Inferior parietal cortex (tissue), 1 donor: ENCODE measurements at regions not wholly inside any gene's neighbourhood (a gene's known extent, or its start where the extent isn't known, plus 50 kb on each side); places are given as distances from the start of the nearest gene placed in this dataset.

Experiments
- DNase-seq: peaks from one replicate; pipeline ENCODE4 v3.0.0-alpha.2; 2016; ENCODE audit errors: extremely low spot score

DNA sequence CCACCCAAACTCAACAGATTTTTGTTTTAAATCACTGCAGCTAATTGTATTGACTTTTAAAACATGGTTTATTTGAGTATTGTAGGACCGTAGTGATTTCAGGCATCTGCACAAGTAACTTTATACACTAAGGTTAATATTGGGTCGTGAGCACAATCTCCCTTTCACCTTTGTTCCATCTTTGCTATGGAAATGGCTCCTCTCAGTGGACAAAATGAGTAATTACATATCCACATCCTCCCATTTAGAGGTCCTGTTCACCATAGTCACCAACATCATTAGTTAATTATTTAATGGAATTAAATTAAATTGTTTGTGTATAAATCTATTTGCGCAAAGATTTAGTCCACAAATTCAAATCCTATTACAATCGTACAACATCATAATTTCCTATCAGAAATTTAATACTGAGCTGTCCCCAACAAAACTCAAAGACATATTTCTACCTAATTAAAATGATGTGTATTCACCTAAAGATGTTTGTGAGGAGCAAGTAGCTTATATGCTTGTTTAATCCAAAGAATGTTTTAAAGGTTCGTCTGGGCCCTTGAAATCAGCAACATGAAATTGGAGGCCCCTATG lies 173.0 kb upstream of the DAPK1 start:
- DNase-seq = peak; percentile 83

DNA sequence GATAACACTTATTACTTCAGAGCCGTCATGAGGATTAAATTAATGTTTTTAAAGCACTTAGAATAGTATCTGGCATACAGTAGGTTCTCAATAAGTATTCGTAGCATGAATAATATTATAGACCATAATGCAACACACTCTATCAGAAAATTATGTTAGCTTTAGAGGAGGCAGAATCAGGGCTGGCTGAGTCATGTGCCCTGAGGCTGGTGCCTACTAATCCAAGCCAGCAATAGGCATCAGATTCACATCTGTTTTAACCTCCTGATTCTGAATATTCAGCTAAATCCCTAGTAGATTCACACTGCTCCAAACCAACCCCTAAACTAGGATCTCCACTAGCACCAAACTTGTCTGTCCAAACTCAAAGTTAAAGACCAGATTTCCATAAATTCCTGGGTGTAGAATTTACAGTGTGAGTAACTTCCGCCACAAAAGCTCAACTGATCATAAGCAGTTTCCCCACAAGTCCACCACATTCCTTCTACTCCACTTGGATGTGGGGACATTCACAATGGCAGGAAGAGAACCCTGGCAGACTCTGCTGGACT lies 170.0 kb upstream of the DAPK1 start:
- no peak for DNase-seq

DNA sequence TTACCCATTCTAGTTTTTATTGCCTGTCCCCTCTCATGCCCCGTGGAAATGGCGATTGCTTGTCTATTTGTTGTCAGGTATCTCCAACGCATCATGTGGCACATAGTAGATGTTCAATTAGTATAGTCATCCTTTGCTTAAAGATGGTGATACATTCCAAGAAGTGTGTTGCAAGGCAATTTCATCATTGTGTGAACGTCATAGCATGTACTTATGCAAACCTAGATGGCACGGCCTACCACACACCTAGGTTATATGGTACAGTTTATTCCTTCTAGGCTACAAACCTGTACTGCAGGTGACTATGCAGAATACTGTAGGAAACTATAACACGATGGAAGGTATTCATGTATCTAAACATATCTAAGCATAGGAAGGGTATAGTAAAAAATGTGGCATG lies 163.9 kb upstream of the DAPK1 start:
- DNase-seq = no peak

DNA sequence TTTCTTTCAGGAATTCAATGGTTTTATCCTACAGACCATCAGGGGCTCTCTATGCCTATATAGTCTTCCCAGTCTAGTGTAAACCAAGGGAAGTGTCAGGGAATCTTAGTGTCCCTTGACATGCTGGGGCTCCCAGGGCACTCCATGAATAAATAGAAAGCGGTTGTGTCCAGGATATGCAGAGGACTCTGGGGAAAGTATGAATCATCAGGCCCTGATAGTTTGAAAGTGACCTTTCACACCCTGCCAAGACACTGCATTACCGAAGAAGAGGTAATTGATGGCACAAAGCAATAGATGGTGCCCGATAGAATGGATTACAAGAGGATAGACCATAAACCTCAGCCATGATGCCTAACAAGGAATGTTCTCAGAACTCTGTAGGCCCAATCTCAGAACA lies 163.3 kb upstream of the DAPK1 start:
- no peak for DNase-seq

DNA sequence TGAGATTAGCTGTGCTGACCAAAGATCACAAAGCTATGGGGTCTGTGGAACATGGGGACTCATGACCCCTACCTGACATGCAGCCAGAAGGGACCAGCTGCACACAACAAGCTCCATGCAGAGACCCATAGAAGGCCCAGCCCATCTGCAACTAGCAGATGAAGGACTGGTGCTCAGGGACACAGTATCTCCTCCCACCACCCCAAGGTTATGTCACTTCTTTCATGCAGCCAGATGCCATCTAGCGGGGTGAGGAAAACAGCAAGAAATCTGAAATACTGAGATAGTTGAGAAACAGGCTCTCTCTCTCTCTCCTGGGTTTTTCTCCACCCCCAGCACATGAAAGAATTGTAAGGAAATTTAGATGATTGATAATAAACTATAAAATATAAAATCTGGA lies 161.3 kb upstream of the DAPK1 start:
- no peak for DNase-seq

DNA sequence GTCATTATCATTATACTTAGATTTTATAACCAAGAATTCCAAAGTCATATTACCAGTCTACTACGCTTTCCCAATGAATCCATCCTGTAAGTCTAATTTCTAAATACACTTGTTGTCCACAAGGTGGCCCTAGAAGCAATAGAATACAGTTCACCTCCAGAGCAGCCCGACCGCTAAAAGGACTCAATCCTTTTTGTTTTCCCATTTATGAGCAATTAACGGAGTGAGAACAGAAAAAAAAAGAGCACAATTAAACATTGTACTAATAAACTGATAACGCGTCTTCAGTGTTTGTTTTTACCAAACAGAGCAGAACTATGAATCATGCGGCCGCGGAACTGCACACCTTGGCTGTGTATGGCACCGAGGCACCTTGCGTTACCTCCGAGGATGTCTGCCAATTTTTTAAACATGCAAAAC lies 160.7 kb upstream of the DAPK1 start:
- DNase-seq = peak; percentile 79

- peak; percentile 39 for DNase-seq
These were observed 160.2 kb upstream of the DAPK1 start for GRCh38 chr9:87337335-87338087.

DNA sequence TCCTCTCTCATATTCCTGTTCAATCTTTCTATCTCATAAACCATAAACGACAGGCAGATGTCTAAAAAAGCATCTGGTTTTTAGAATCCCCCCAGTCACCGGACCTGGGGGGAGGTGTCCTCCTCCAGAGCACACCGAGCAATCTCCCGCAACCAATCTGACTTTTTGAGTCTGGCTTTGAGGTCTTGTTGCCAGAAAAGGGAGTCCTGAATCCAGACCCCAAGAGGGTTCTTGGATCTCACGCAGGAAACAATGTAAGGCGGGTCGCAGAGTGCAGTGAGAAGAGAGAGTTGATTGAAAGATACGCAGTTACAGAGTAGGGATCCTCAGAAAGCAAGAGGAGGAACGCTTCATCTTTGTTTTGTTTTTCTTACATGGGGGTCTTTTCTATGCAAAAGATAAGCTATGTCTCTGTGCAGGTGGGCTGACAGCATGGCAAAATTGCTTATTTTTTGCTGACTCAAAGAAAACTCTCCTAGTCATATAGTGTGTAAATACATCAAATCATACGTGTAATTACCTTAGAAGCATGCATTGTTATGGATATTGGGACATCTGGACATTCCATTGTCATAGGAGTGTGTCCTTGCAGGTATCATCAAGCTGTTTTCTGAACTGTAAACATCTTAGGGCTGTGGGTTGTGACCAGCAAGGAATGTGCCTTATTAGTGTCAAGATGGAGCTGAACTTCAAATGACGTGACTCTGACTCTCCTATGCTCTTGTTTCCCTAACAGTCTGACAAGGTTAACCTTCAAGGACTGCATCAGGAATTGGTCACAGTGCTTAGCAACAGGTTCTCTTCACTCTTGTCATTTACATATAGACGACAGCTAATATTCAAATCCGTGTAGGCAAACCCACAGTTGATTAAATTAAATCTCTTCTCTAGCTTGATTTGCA lies 159.3 kb upstream of the DAPK1 start:
- DNase-seq = no peak

DNA sequence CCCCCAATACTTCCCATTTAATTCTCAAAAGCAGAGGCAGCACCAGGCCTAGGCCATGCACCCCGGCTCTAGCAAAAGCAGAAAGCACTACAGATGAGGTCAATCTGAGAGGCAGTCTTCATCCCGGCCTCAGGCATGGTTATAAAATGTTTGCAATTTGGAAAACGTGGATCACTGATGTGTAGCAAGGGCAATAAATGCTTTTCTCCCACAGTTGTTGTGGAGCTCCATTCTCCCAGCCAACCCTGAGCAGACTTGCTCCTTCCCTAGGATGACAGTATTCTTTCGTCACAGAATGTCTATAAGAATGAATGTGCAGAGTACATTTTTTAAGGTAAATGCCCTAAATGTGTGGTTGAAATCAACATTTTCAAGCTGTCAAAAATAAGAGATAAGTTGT lies 157.3 kb upstream of the DAPK1 start:
- DNase-seq = no peak

DNA sequence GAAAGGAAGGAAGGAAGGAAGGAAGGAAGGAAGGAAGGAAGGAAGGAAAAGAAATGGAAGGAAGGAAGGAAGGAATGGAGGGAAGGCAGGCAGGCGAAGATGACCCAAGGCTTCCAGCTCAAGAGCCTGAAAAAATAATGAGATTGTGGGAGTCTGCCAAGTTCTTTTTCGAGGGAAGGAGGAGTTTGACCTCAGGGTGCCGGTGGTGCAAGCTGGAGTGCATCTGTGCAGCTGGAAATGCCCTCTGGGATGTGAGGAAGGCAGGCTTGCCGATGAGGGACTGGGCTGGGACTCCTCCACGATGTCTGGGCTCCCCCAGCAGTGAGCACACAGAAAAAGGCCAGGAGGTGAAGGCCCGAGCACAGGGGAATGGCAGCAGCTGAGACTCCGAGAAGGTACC lies 154.9 kb upstream of the DAPK1 start:
- DNase-seq = no peak

DNA sequence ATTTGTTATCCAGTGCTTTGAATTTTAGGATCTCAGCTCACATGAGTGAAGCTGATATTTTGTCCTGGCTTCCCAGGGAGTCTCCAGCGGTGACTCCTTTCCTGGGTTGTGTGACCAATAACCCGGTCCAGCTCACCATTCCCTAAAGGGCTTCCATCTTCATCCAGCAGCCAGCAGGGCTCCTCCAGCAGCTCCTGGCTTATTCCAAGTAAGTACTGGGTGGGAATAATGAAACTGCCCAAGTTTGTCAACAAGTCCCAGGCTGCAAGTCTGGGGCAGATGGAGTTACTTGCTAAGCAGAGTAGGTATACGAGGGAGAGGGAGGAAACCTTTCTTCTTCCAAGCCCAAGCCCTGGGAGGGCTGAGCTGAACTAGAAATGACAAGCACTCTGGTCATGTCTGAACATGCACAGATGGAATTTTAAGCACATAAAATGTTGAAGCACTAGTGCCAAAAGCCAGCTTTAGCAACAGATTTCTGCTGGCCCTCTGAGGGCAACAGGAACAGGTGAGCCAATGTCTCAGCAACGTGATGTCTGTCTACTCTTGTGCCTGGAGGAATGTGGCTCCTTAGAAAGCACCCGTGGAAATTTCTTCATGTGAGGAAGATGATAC lies 153.7 kb upstream of the DAPK1 start:
- no peak for DNase-seq

DNA sequence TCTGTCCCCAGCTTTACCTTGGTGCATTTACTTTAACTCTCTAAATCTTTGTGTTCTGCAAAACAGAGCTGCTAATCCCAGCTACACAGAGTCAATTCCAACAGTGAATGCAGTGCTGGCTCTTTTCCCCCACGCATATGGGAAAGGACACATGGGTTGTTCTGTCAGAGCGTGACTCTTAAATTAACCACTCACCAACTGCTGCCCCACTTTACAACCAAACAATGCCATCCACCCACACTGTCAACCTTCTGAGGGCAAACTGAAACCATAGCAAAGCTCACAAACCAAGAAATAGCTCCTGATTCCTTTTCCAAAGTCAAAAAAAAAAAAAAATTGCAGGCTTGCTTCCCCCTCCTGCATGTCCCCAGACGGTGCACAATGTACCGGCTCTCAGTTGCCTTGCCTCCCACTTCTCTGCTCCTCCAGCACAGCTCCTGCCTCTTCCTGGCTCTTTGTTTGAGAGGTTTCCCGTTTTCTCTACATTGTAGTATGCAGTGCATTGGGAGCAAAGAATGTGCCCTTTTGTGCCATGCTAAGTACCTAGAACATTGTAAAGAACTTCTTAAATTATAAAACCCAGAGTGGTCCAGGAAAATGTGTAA lies 151.5 kb upstream of the DAPK1 start:
- DNase-seq = peak; percentile 29

DNA sequence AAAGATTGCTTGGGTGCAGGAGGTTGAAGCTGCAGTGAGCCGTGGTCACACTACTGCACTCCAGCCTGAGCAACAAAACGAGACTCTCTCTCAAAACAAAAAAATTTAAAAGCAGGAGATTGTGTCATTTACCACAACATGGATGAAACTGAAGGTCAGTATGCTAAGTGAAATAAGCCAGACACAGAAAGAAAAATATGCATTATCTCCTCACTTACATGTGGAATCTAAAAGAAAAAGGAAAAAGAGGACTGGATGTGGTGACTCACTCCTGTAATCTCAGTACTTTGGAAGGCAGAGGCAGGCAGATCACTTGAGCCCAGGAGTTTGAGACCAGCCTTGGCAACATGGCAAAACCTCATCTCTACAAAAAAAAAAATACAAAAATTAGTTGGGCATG lies 146.8 kb upstream of the DAPK1 start:
- no peak for DNase-seq

DNA sequence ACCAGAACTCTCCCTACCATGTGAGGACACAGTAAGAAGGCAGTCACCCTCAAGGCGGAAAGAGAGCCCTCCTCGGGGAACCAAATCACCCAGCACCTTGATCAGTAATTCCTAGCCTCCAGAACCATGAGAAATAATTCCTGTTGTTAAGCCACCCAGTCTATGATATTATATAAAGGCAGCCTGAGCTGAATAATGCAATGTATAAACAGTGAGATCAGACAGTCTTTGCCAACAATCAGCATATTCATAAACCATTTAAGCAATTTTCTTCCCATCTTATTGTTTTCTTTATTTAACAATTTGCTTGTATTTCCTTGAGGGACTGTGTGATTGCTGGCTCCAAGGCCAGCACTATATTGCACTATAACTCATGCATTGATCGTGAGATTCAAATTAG lies 144.4 kb upstream of the DAPK1 start:
- DNase-seq = no peak

- DNase-seq = no peak
These were observed 143.5 kb upstream of the DAPK1 start for GRCh38 chr9:87354147-87354546.

DNA sequence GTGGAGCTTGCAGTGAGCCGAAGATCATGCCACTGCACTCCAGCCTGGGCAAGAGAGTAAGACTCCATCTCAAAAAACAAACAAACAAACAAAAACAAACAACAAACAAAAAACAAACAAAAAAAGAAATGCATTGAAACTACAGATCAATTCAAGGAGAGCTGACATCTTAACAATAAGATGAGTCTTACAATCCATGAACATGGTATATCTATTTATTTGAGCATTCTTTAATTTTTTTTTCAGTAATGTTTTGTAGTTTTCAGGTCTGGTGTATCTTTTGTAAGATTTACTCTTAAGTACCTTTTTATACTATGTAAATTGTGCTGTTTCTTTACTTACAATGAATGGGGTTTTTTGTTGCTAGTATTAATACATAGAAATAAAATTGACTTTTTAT lies 140.1 kb upstream of the DAPK1 start:
- DNase-seq = no peak

GRCh38 chr9:87359264-87359663 lies 138.4 kb upstream of the DAPK1 start:
- DNase-seq = no peak

- no peak for DNase-seq
These were observed 137.6 kb upstream of the DAPK1 start for GRCh38 chr9:87359958-87360601.

DNA sequence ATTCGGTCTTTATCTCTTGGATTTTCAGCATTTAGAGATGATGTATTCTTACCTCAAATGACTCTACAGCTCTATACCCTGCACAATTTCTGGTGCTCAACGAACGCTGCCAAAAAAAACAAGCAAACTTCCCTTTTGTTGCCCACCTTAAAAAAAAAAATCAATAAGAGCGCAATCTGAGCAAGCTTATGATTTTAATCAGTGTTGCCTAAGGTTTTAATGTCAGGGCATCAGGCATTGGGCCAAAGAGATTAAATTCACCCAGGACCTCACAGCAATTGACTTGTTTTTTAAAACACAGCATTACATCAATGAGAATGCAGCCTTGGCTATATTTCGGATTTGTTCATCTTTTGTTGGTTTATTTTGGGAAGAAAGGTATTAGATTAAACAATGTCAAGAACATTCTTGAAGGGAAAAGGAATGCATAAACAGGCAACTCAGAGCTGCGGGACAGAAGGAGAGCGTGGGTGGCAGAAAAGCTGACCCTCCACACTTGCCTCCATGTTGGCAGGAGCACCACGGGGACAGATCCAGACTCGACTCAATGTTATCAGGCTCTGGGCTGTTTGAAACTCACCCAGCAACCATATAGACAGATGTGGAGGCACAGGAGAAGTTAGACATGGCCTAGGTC lies 127.5 kb upstream of the DAPK1 start:
- DNase-seq = no peak

DNA sequence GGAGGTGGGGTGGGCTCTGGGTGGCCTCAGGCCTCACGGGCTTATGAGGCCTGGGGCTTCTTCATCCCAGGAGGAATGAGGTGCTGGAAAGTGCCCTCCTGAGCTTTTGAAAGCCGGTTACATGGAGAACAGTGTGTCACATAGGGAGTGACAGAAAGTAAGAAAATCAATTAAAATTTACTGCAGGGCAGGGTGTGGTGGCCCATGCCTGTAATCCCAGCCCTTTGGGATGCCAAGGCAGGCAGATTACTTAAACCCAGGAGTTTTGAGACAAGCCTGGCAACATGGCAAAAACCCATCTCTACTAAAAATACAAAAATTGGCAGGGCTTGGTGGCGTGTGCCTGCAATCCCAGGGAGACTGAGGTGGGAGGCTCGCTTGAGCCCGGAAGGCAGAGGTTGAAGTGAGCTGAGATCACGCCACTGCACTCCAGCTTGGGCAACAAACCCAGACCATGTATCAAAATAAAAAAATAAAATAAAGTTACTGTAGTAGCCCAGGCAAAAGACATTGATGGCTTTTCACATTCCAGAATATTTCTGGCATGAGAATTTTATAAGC lies 125.8 kb upstream of the DAPK1 start:
- no peak for DNase-seq
